Brain microvascular endothelial cell (primary cell): ENCODE measurements at regions not wholly inside any gene's neighbourhood (a gene's known extent, or its start where the extent isn't known, plus 50 kb on each side); places are given as distances from the start of the nearest gene placed in this dataset.

Experiments used
- DNase-seq: peaks from one replicate; pipeline ENCODE4 v3.0.0-alpha.2; 2020
- H3K27ac ChIP-seq: fragments of 250-450 bp; sonication (Bioruptor Pico); 2 replicates; pipeline ENCODE4 v1.5.1; 2020; ENCODE audit warnings: mild to moderate bottlenecking, moderate library complexity
- H3K27me3 ChIP-seq: fragments of 250-450 bp; sonication (Bioruptor Pico); replicated peaks from 2 replicates; pipeline ENCODE4 v1.5.1; 2020; ENCODE audit warnings: mild to moderate bottlenecking
- H3K36me3 ChIP-seq: fragments of 250-450 bp; sonication (Bioruptor Pico); replicated peaks from 2 replicates; pipeline ENCODE4 v1.5.1; 2020; ENCODE audit warnings: mild to moderate bottlenecking
- H3K4me3 ChIP-seq: 2 replicates; pipeline ENCODE4 v1.5.1; 2011; ENCODE audit warnings: low read depth, mild to moderate bottlenecking, control low read depth, low read length, moderate library complexity
- CTCF ChIP-seq: IDR thresholded peaks from 2 replicates; pipeline ENCODE4 v1.5.1; 2011; ENCODE audit warnings: low read depth, mild to moderate bottlenecking, moderate library complexity, low read length, control low read depth, inconsistent platforms; ENCODE audit errors: missing control alignments
- in situ Hi-C: cut with HindIII; loops from 2 replicates; pipeline ENCODE4 v1.10.0; 2017; ENCODE audit warnings: low sequenced_read_pairs, low pct_ligation_motif_present

GRCh38 chr9:126233175-126233574, 93.5 kb upstream of the MVB12B start:
- TF ChIP-seq CTCF = no peak
- Histone ChIP-seq H3K27ac (no peak overlapping the region), H3K27me3 (no peaks in the 10 kb centered on the region), H3K36me3 (no peaks in the 10 kb centered on the region), H3K4me3 (no peak overlapping the region)
- in situ Hi-C loops = no loop called here
- DNase-seq = no peak

- Histone ChIP-seq H3K36me3 (no peaks in the 10 kb centered on the region), H3K27ac (no peak overlapping the region), H3K4me3 (no peak overlapping the region), H3K27me3 (no peaks in the 10 kb centered on the region)
- in situ Hi-C loops = no loop called here
- DNase-seq = no peak
- no peak for TF ChIP-seq CTCF
Measured at GRCh38 chr9:126233913-126234525, 92.6 kb upstream of the MVB12B start.

GRCh38 chr9:126234681-126235335, 91.8 kb upstream of the MVB12B start:
- no peak for TF ChIP-seq CTCF
- no peaks in the 10 kb centered on the region for H3K27me3 ChIP-seq
- no peak overlapping the region for H3K4me3 ChIP-seq
- DNase-seq = no peak
- in situ Hi-C loops = no loop called here
- no peaks in the 10 kb centered on the region for H3K36me3 ChIP-seq
- no peak overlapping the region for H3K27ac ChIP-seq

- Histone ChIP-seq H3K4me3 (no peak overlapping the region), H3K36me3 (no peaks in the 10 kb centered on the region), H3K27me3 (no peaks in the 10 kb centered on the region), H3K27ac (no peak overlapping the region)
- in situ Hi-C loops = no loop called here
- TF ChIP-seq CTCF = no peak
- no peak for DNase-seq
Measured at GRCh38 chr9:126235336-126236243, 91.0 kb upstream of the MVB12B start.

- Histone ChIP-seq H3K4me3 (no peak overlapping the region), H3K27ac (no peak overlapping the region), H3K27me3 (no peaks in the 10 kb centered on the region), H3K36me3 (no peaks in the 10 kb centered on the region)
- no peak for DNase-seq
- TF ChIP-seq CTCF = no peak
- in situ Hi-C loops = no loop called here
Measured at GRCh38 chr9:126236273-126236672, 90.4 kb upstream of the MVB12B start.
